ENCODE measurements at regions not wholly inside any gene's neighbourhood (a gene's known extent, or its start where the extent isn't known, plus 50 kb on each side); places are given as distances from the start of the nearest gene placed in this dataset.

- H3K27me3 ChIP-seq (ENCODE audit: control insufficient read depth in 5 of 5, insufficient read depth in 4 of 5, low read length in 5 of 5), result no peaks in the 10 kb centered on the region
- no peak overlapping the region for H3K9ac ChIP-seq (ENCODE audit: low read length in 5 of 5)
- no peaks in the 10 kb centered on the region for H3K36me3 ChIP-seq (ENCODE audit: control insufficient read depth in 5 of 5, insufficient read depth in 5 of 5, low read length in 5 of 5)
- peaks cover 0 to 2% (median 0%) of the 10 kb centered on the region in 5 donors for H3K4me1 ChIP-seq (ENCODE audit: control insufficient read depth in 5 of 5, insufficient read depth in 5 of 5, low read length in 5 of 5)
- no peak overlapping the region for H3K4me3 ChIP-seq (ENCODE audit: low read depth in 1 of 5, low read length in 5 of 5)
- no peak overlapping the region for H3K27ac ChIP-seq (ENCODE audit: low read depth, low read length)
- H3K9me3 ChIP-seq (ENCODE audit: control insufficient read depth in 5 of 5, low read length in 5 of 5), result peaks cover 0 to 3% (median 0%) of the 10 kb centered on the region in 5 donors
Measured at GRCh38 chr3:23107221-23107620, 95.9 kb upstream of the UBE2E2 start.

DNA sequence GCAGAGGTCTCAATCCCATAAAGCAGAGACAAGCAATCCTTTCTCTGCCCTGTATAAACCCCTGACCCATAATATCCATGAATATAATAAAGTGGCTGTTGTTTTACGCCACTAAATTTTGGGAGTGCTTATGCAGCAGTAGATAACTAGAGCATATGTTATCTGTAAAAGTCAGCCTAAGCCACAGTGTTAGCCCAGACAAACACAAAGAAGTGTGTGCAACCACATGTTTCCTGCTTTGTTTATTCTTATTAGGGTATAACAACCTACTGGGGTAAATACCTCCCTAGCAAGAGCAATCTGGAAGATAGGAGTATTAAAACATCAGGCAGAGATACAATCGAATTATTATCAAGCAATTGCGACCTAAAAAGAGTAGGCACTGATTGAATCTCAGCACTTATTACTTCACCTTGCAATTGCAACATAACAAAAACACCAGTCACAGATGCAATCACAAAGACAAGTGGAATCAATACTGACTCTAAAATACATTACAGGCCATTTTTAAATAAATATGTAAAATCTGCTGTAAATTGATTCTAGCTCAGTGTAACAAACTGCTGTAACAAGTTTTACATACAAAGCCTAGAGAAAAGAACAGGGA is 94.6 kb upstream of the UBE2E2 start:
- no peak overlapping the region for H3K27ac ChIP-seq (ENCODE audit: low read depth, low read length)
- H3K9ac ChIP-seq (ENCODE audit: low read length in 5 of 5), result no peak overlapping the region
- H3K4me3 ChIP-seq (ENCODE audit: low read depth in 1 of 5, low read length in 5 of 5), result no peak overlapping the region

GRCh38 chr3:23111286-23111685 is 91.8 kb upstream of the UBE2E2 start:
- Histone ChIP-seq H3K27me3 (ENCODE audit: control insufficient read depth in 5 of 5, insufficient read depth in 4 of 5, low read length in 5 of 5) (no peaks in the 10 kb centered on the region), H3K36me3 (ENCODE audit: control insufficient read depth in 5 of 5, insufficient read depth in 5 of 5, low read length in 5 of 5) (no peaks in the 10 kb centered on the region), H3K9ac (ENCODE audit: low read length in 5 of 5) (no peak overlapping the region), H3K27ac (ENCODE audit: low read depth, low read length) (no peak overlapping the region), H3K9me3 (ENCODE audit: control insufficient read depth in 5 of 5, low read length in 5 of 5) (peaks cover 0 to 3% (median 0%) of the 10 kb centered on the region in 5 donors), H3K4me3 (ENCODE audit: low read depth in 1 of 5, low read length in 5 of 5) (no peak overlapping the region), H3K4me1 (ENCODE audit: control insufficient read depth in 5 of 5, insufficient read depth in 5 of 5, low read length in 5 of 5) (peaks cover 0 to 3% (median 0%) of the 10 kb centered on the region in 5 donors)

More for the DNA sequence above, 94.6 kb upstream of the UBE2E2 start:
- Histone ChIP-seq H3K27me3 (ENCODE audit: control insufficient read depth in 5 of 5, insufficient read depth in 4 of 5, low read length in 5 of 5) (no peaks in the 10 kb centered on the region), H3K4me1 (ENCODE audit: control insufficient read depth in 5 of 5, insufficient read depth in 5 of 5, low read length in 5 of 5) (peaks cover 0 to 3% (median 2%) of the 10 kb centered on the region in 5 donors), H3K9me3 (ENCODE audit: control insufficient read depth in 5 of 5, low read length in 5 of 5) (peaks cover 0 to 3% (median 0%) of the 10 kb centered on the region in 5 donors), H3K36me3 (ENCODE audit: control insufficient read depth in 5 of 5, insufficient read depth in 5 of 5, low read length in 5 of 5) (no peaks in the 10 kb centered on the region)

- H3K4me3 ChIP-seq (ENCODE audit: low read depth in 1 of 5, low read length in 5 of 5), result no peak overlapping the region
- peaks cover 0 to 3% (median 0%) of the 10 kb centered on the region in 5 donors for H3K9me3 ChIP-seq (ENCODE audit: control insufficient read depth in 5 of 5, low read length in 5 of 5)
- H3K4me1 ChIP-seq (ENCODE audit: control insufficient read depth in 5 of 5, insufficient read depth in 5 of 5, low read length in 5 of 5), result peaks cover 0 to 3% (median 0%) of the 10 kb centered on the region in 5 donors
- no peak overlapping the region for H3K9ac ChIP-seq (ENCODE audit: low read length in 5 of 5)
- H3K36me3 ChIP-seq (ENCODE audit: control insufficient read depth in 5 of 5, insufficient read depth in 5 of 5, low read length in 5 of 5), result no peaks in the 10 kb centered on the region
- no peak overlapping the region for H3K27ac ChIP-seq (ENCODE audit: low read depth, low read length)
- no peaks in the 10 kb centered on the region for H3K27me3 ChIP-seq (ENCODE audit: control insufficient read depth in 5 of 5, insufficient read depth in 4 of 5, low read length in 5 of 5)
Measured at GRCh38 chr3:23111797-23112196, 91.3 kb upstream of the UBE2E2 start.

GRCh38 chr3:23112491-23112890 is 90.6 kb upstream of the UBE2E2 start:
- no peak overlapping the region for H3K4me3 ChIP-seq (ENCODE audit: low read depth in 1 of 5, low read length in 5 of 5)
- H3K36me3 ChIP-seq (ENCODE audit: control insufficient read depth in 5 of 5, insufficient read depth in 5 of 5, low read length in 5 of 5), result no peaks in the 10 kb centered on the region
- H3K27ac ChIP-seq (ENCODE audit: low read depth, low read length), result no peak overlapping the region
- peaks cover 0 to 3% (median 0%) of the 10 kb centered on the region in 5 donors for H3K9me3 ChIP-seq (ENCODE audit: control insufficient read depth in 5 of 5, low read length in 5 of 5)
- no peaks in the 10 kb centered on the region for H3K27me3 ChIP-seq (ENCODE audit: control insufficient read depth in 5 of 5, insufficient read depth in 4 of 5, low read length in 5 of 5)
- H3K9ac ChIP-seq (ENCODE audit: low read length in 5 of 5), result no peak overlapping the region
- H3K4me1 ChIP-seq (ENCODE audit: control insufficient read depth in 5 of 5, insufficient read depth in 5 of 5, low read length in 5 of 5), result peaks cover 0 to 3% (median 0%) of the 10 kb centered on the region in 5 donors

DNA sequence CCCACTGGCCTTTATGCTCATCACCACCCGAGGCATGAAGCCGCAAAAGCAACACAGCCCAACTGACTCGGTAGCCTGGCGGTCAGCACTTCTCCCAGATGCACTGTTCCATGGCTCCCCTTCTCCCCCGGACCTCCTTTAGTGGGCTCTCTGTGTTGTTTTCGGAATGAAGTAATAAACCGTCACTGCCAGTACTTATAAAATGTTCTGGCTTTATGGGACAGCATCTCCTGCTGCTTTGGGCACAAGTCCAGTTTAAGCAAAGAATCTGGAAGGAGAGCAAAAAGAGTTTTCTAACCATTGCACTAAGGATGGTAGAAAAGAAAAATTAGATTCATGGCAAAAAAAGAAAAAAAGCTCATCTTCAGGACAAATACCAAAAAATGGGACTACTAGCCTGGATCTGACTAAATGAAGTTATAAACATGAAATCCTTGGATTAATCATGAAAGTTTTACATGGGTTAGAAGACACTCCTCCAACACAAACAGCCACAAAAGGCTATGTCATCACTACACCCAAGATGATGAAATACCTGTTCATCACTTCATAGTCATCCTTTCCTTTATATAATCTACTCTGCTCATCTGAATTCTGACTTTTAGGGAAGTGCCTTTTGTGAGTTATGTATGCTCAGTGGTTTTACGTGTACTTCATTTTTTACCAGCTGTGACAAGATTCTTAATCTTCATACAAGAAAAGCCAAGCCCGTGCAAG is 89.5 kb upstream of the UBE2E2 start:
- Histone ChIP-seq H3K27me3 (ENCODE audit: control insufficient read depth in 5 of 5, insufficient read depth in 4 of 5, low read length in 5 of 5) (no peaks in the 10 kb centered on the region), H3K4me3 (ENCODE audit: low read depth in 1 of 5, low read length in 5 of 5) (no peak overlapping the region), H3K27ac (ENCODE audit: low read depth, low read length) (no peak overlapping the region), H3K4me1 (ENCODE audit: control insufficient read depth in 5 of 5, insufficient read depth in 5 of 5, low read length in 5 of 5) (peaks cover 0 to 3% (median 0%) of the 10 kb centered on the region in 5 donors), H3K36me3 (ENCODE audit: control insufficient read depth in 5 of 5, insufficient read depth in 5 of 5, low read length in 5 of 5) (no peaks in the 10 kb centered on the region), H3K9ac (ENCODE audit: low read length in 5 of 5) (no peak overlapping the region), H3K9me3 (ENCODE audit: control insufficient read depth in 5 of 5, low read length in 5 of 5) (no peaks in the 10 kb centered on the region)

DNA sequence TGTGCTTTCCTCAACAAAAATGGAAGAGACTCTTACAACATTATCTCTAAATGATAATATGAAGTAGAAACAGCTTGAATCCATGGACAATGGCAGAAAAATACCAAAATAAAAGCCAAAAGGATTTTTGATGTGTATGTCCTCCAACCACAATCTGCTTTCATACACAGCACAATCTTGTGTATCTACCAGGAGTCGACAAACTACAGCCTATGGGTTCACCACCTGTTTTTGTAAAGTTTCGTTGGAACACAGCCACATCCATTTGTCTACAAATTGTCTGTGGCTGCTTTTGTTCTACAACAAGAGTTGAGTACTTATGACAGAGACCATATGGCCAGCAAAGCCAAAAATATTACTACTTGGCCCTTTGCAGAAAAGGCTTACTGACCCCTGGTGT is 88.7 kb upstream of the UBE2E2 start:
- Histone ChIP-seq H3K4me1 (ENCODE audit: control insufficient read depth in 5 of 5, insufficient read depth in 5 of 5, low read length in 5 of 5) (peaks cover 0 to 3% (median 0%) of the 10 kb centered on the region in 5 donors), H3K27me3 (ENCODE audit: control insufficient read depth in 5 of 5, insufficient read depth in 4 of 5, low read length in 5 of 5) (no peaks in the 10 kb centered on the region), H3K36me3 (ENCODE audit: control insufficient read depth in 5 of 5, insufficient read depth in 5 of 5, low read length in 5 of 5) (no peaks in the 10 kb centered on the region), H3K9me3 (ENCODE audit: control insufficient read depth in 5 of 5, low read length in 5 of 5) (no peaks in the 10 kb centered on the region), H3K27ac (ENCODE audit: low read depth, low read length) (no peak overlapping the region), H3K4me3 (ENCODE audit: low read depth in 1 of 5, low read length in 5 of 5) (no peak overlapping the region), H3K9ac (ENCODE audit: low read length in 5 of 5) (no peak overlapping the region)

- H3K4me3 ChIP-seq (ENCODE audit: low read depth in 1 of 5, low read length in 5 of 5), result no peak overlapping the region
- H3K27me3 ChIP-seq (ENCODE audit: control insufficient read depth in 5 of 5, insufficient read depth in 4 of 5, low read length in 5 of 5), result no peaks in the 10 kb centered on the region
- H3K36me3 ChIP-seq (ENCODE audit: control insufficient read depth in 5 of 5, insufficient read depth in 5 of 5, low read length in 5 of 5), result no peaks in the 10 kb centered on the region
- no peaks in the 10 kb centered on the region for H3K9me3 ChIP-seq (ENCODE audit: control insufficient read depth in 5 of 5, low read length in 5 of 5)
- no peak overlapping the region for H3K27ac ChIP-seq (ENCODE audit: low read depth, low read length)
- no peak overlapping the region for H3K9ac ChIP-seq (ENCODE audit: low read length in 5 of 5)
- H3K4me1 ChIP-seq (ENCODE audit: control insufficient read depth in 5 of 5, insufficient read depth in 5 of 5, low read length in 5 of 5), result peaks cover 0 to 3% (median 0%) of the 10 kb centered on the region in 5 donors
Measured at GRCh38 chr3:23115171-23115877, 87.8 kb upstream of the UBE2E2 start.

DNA sequence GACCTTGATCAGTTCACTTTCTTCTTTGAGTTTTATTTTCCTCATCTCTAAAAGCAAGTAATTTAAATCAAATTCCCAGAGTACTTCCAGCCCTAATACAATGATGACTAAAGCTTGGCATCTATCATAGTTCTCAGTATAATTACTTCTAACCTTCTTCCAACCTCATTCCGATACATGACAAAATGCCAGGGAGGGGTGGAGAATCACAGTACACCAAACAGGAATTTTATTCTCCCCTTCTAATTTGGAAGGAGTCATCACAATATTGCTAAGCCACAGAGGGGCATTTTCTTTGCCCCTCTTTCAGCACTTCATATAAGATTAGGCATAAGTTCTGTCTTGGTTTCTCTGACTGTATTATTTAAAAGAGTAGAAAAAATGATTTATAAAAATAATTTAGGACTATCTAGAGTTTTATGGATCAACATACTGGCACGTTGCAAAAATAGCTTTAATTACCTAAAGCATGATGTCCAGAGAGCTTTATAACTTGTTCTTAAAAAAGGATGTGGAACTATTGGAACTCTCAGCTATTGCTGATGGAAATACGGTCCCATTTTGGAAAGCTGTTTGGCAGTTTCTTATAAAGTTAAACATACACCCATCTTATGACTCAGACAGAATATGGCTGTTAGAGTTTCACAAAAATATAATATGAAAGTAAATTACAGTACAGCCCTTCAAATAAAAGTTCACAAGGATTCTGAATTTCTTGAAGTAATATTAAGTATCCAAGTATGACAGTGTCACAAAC is 86.9 kb upstream of the UBE2E2 start:
- H3K4me3 ChIP-seq (ENCODE audit: low read depth in 1 of 5, low read length in 5 of 5), result no peak overlapping the region
- H3K27me3 ChIP-seq (ENCODE audit: control insufficient read depth in 5 of 5, insufficient read depth in 4 of 5, low read length in 5 of 5), result no peaks in the 10 kb centered on the region
- H3K27ac ChIP-seq (ENCODE audit: low read depth, low read length), result no peak overlapping the region
- no peak overlapping the region for H3K9ac ChIP-seq (ENCODE audit: low read length in 5 of 5)
- H3K9me3 ChIP-seq (ENCODE audit: control insufficient read depth in 5 of 5, low read length in 5 of 5), result no peaks in the 10 kb centered on the region
- H3K4me1 ChIP-seq (ENCODE audit: control insufficient read depth in 5 of 5, insufficient read depth in 5 of 5, low read length in 5 of 5), result peaks cover 0 to 3% (median 0%) of the 10 kb centered on the region in 5 donors
- H3K36me3 ChIP-seq (ENCODE audit: control insufficient read depth in 5 of 5, insufficient read depth in 5 of 5, low read length in 5 of 5), result no peaks in the 10 kb centered on the region
